ENCODE measurements at regions not wholly inside any gene's neighbourhood (a gene's known extent, or its start where the extent isn't known, plus 50 kb on each side); places are given as distances from the start of the nearest gene placed in this dataset.

- Histone ChIP-seq H3K4me1 (ENCODE audit: low read length) (no peaks in the 10 kb centered on the region), H3K9me3 (replicated peaks; ENCODE audit: insufficient read depth, low read length) (no peaks in the 10 kb centered on the region), H3K27me3 (replicated peaks; ENCODE audit: insufficient read depth, low read length) (no peaks in the 10 kb centered on the region), H2AFZ (ENCODE audit: low read length) (no peak overlapping the region), H3K9ac (ENCODE audit: low read length) (no peak overlapping the region), H3K9me2 (replicated peaks; ENCODE audit: insufficient read depth, low read length) (no peaks in the 10 kb centered on the region), H3K79me2 (ENCODE audit: low read length) (no peaks in the 10 kb centered on the region), H3K27ac (ENCODE audit: low read length) (no peak overlapping the region), H4K20me1 (ENCODE audit: insufficient read depth, low read length) (no peaks in the 10 kb centered on the region), H3K4me3 (ENCODE audit: low read length) (no peak overlapping the region), H3K4me2 (ENCODE audit: low read depth, low read length) (no peak overlapping the region), H3F3A (ENCODE audit: insufficient read depth, low read length) (no peaks in the 10 kb centered on the region), H3K36me3 (replicated peaks; ENCODE audit: insufficient read depth, low read length) (no peaks in the 10 kb centered on the region; the same call in 1 of the 2 replicates)
- TF ChIP-seq CTCF (IDR thresholded peaks at IDR 0.05; ENCODE audit: low read length), result no peak
- no peak for TF ChIP-seq EZH2 (optimal IDR thresholded peaks at IDR 0.05; ENCODE audit: low read depth, low read length)
- TF ChIP-seq EZH2phosphoT487 (IDR thresholded peaks at IDR 0.05; ENCODE audit: low read length), result no peak
- DNase-seq, result peak; percentile 23
These were observed 192.6 kb upstream of the ACTBL2 start for GRCh38 chr5:57675236-57675635.

GRCh38 chr5:57671371-57671770, 188.8 kb upstream of the ACTBL2 start:
- Histone ChIP-seq H3K4me3 (ENCODE audit: low read length) (no peak overlapping the region), H3F3A (ENCODE audit: insufficient read depth, low read length) (no peaks in the 10 kb centered on the region), H3K79me2 (ENCODE audit: low read length) (no peaks in the 10 kb centered on the region), H3K4me2 (ENCODE audit: low read depth, low read length) (no peak overlapping the region), H3K9me3 (replicated peaks; ENCODE audit: insufficient read depth, low read length) (no peaks in the 10 kb centered on the region), H3K4me1 (ENCODE audit: low read length) (no peaks in the 10 kb centered on the region), H3K9me2 (replicated peaks; ENCODE audit: insufficient read depth, low read length) (no peaks in the 10 kb centered on the region), H3K9ac (ENCODE audit: low read length) (no peak overlapping the region), H3K36me3 (replicated peaks; ENCODE audit: insufficient read depth, low read length) (no peaks in the 10 kb centered on the region; the same call in 1 of the 2 replicates), H2AFZ (ENCODE audit: low read length) (no peak overlapping the region), H4K20me1 (ENCODE audit: insufficient read depth, low read length) (no peaks in the 10 kb centered on the region), H3K27me3 (replicated peaks; ENCODE audit: insufficient read depth, low read length) (no peaks in the 10 kb centered on the region), H3K27ac (ENCODE audit: low read length) (no peak overlapping the region)
- no peak for TF ChIP-seq EZH2phosphoT487 (IDR thresholded peaks at IDR 0.05; ENCODE audit: low read length)
- TF ChIP-seq CTCF (IDR thresholded peaks at IDR 0.05; ENCODE audit: low read length), result no peak
- no peak for TF ChIP-seq EZH2 (optimal IDR thresholded peaks at IDR 0.05; ENCODE audit: low read depth, low read length)
- DNase-seq, result no peak

- Histone ChIP-seq H3K27ac (ENCODE audit: low read length) (no peak overlapping the region), H3K4me3 (ENCODE audit: low read length) (no peak overlapping the region), H3K9me3 (replicated peaks; ENCODE audit: insufficient read depth, low read length) (no peaks in the 10 kb centered on the region), H3K4me2 (ENCODE audit: low read depth, low read length) (no peak overlapping the region), H3K79me2 (ENCODE audit: low read length) (no peaks in the 10 kb centered on the region), H2AFZ (ENCODE audit: low read length) (no peak overlapping the region), H3F3A (ENCODE audit: insufficient read depth, low read length) (no peaks in the 10 kb centered on the region), H3K9me2 (replicated peaks; ENCODE audit: insufficient read depth, low read length) (no peaks in the 10 kb centered on the region), H3K4me1 (ENCODE audit: low read length) (no peaks in the 10 kb centered on the region), H4K20me1 (ENCODE audit: insufficient read depth, low read length) (no peaks in the 10 kb centered on the region), H3K36me3 (replicated peaks; ENCODE audit: insufficient read depth, low read length) (no peaks in the 10 kb centered on the region), H3K9ac (ENCODE audit: low read length) (no peak overlapping the region), H3K27me3 (replicated peaks; ENCODE audit: insufficient read depth, low read length) (no peaks in the 10 kb centered on the region)
- DNase-seq, result no peak
- no peak for TF ChIP-seq EZH2 (optimal IDR thresholded peaks at IDR 0.05; ENCODE audit: low read depth, low read length)
- TF ChIP-seq CTCF (IDR thresholded peaks at IDR 0.05; ENCODE audit: low read length), result no peak
- no peak for TF ChIP-seq EZH2phosphoT487 (IDR thresholded peaks at IDR 0.05; ENCODE audit: low read length)
These were observed 184.0 kb upstream of the ACTBL2 start for GRCh38 chr5:57666582-57666981.

All from MM.1S (cell line).